ENCODE measurements at regions not wholly inside any gene's neighbourhood (a gene's known extent, or its start where the extent isn't known, plus 50 kb on each side); places are given as distances from the start of the nearest gene placed in this dataset.

- TF ChIP-seq, protein P1, sequence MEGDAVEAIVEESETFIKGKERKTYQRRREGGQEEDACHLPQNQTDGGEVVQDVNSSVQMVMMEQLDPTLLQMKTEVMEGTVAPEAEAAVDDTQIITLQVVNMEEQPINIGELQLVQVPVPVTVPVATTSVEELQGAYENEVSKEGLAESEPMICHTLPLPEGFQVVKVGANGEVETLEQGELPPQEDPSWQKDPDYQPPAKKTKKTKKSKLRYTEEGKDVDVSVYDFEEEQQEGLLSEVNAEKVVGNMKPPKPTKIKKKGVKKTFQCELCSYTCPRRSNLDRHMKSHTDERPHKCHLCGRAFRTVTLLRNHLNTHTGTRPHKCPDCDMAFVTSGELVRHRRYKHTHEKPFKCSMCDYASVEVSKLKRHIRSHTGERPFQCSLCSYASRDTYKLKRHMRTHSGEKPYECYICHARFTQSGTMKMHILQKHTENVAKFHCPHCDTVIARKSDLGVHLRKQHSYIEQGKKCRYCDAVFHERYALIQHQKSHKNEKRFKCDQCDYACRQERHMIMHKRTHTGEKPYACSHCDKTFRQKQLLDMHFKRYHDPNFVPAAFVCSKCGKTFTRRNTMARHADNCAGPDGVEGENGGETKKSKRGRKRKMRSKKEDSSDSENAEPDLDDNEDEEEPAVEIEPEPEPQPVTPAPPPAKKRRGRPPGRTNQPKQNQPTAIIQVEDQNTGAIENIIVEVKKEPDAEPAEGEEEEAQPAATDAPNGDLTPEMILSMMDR (IDR thresholded peaks at IDR 0.05; ENCODE audit: extremely low read depth in 1 of 2, insufficient read depth in 1 of 2, low read depth in 1 of 2, low read length in 2 of 2), result no peak
- TF ChIP-seq FOS (IDR thresholded peaks at IDR 0.05; ENCODE audit: borderline replicate concordance, insufficient read depth, low read length) (no peak), GATA2 (IDR thresholded peaks at IDR 0.05; ENCODE audit: insufficient read depth, insufficient read length, low read depth, low read length) (no peak), POLR2A (IDR thresholded peaks at IDR 0.05; ENCODE audit: low read depth, low read length) (no peak), POLR2AphosphoS5 (IDR thresholded peaks at IDR 0.05; ENCODE audit: insufficient read depth, low read depth, low read length) (no peak), EZH2 (IDR thresholded peaks at IDR 0.05; ENCODE audit: borderline replicate concordance, low read depth, low read length, severe bottlenecking) (no peak), MYC (IDR thresholded peaks at IDR 0.05; ENCODE audit: low read depth, low read length) (no peak), JUN (IDR thresholded peaks at IDR 0.05; ENCODE audit: borderline replicate concordance, insufficient read depth, insufficient read length, low read depth) (no peak)
- TF ChIP-seq, protein P2, sequence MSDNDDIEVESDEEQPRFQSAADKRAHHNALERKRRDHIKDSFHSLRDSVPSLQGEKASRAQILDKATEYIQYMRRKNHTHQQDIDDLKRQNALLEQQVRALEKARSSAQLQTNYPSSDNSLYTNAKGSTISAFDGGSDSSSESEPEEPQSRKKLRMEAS (IDR thresholded peaks at IDR 0.05; ENCODE audit: insufficient read depth, insufficient read length), result no peak
- ChIA-PET CTCF (no interaction called here), POLR2A (no interaction called here)
- Histone ChIP-seq H3K4me2 (ENCODE audit: insufficient read depth, low read length) (no peak overlapping the region), H3K4me1 (ENCODE audit: control insufficient read depth, extremely low read depth, insufficient read depth, low read length) (no peaks in the 10 kb centered on the region), H3K27me3 (ENCODE audit: control insufficient read depth in 2 of 2, insufficient read depth in 2 of 2, low read length in 2 of 2) (no peaks in the 10 kb centered on the region), H3K27ac (ENCODE audit: insufficient read depth, low read depth, low read length) (no peak overlapping the region), H3K9me3 (replicated peaks; ENCODE audit: control insufficient read depth, insufficient read depth, low read length) (no peaks in the 10 kb centered on the region), H2AFZ (ENCODE audit: low read depth, low read length) (no peak overlapping the region), H4K20me1 (replicated peaks; ENCODE audit: control insufficient read depth, extremely low read depth, insufficient read depth, low read length) (no peaks in the 10 kb centered on the region), H3K79me2 (ENCODE audit: control insufficient read depth, insufficient read depth, low read length) (no peaks in the 10 kb centered on the region), H3K9me1 (replicated peaks; ENCODE audit: control insufficient read depth, extremely low read depth, insufficient read depth, low read length) (no peaks in the 10 kb centered on the region), H3K4me3 (replicated peaks in 1 of 3; ENCODE audit: insufficient read depth in 1 of 3, low read depth in 1 of 3, low read length in 3 of 3) (no peak overlapping the region), H3K36me3 (ENCODE audit: control insufficient read depth in 2 of 2, extremely low read depth in 1 of 2, insufficient read depth in 2 of 2, low read length in 2 of 2) (no peaks in the 10 kb centered on the region), H3K9ac (replicated peaks; ENCODE audit: extremely low read depth, insufficient read depth, low read length) (no peak overlapping the region)
- FAIRE-seq, result no peak
- no peak for DNase-seq (ENCODE audit: low read depth, low spot score)
- intact Hi-C loops (cut with micrococcal nuclease), result no loop called here
- no TSS peak for BruUV-seq (replicated peaks)
- dilution Hi-C loops (cut with MboI; ENCODE audit: extremely low pct_ligation_motif_present, low sequenced_read_pairs), result no loop called here
Measured at GRCh38 chr13:70384156-70384555, 275.9 kb upstream of the KLHL1 start.
